HG02623 (cell line): ENCODE measurements at regions not wholly inside any gene's neighbourhood (a gene's known extent, or its start where the extent isn't known, plus 50 kb on each side); places are given as distances from the start of the nearest gene placed in this dataset.
"Not testable (repeated sequence)": the region's sequence is repeated elsewhere in the genome, so short reads cannot be mapped to it uniquely, and the experiment has no call there.

ENCODE experiments used
- ATAC-seq: cut with Tn5 transposase; IDR thresholded peaks from one replicate; pipeline ENCODE4 v1.9.1; 2021; ENCODE audit warnings: moderate library complexity; ENCODE audit not compliant: unreplicated experiment

- ATAC-seq = no peak
Observed at GRCh38 chr2:47295981-47296635, 73.0 kb upstream of the EPCAM start.

GRCh38 chr2:47295131-47295980 is 73.8 kb upstream of the EPCAM start:
- ATAC-seq = no peak

GRCh38 chr2:47293976-47294375 is 75.1 kb upstream of the EPCAM start:
- ATAC-seq = no peak

GRCh38 chr2:47288864-47289263 is 80.2 kb upstream of the EPCAM start:
- ATAC-seq = no peak

GRCh38 chr2:47283659-47284058 is 85.5 kb upstream of the EPCAM start:
- ATAC-seq = no peak

- ATAC-seq = no peak
Observed at GRCh38 chr2:47282621-47283272, 86.4 kb upstream of the EPCAM start.

- not testable (repeated sequence) for ATAC-seq
Observed at GRCh38 chr2:47279525-47279924, 89.6 kb upstream of the EPCAM start.

- no peak for ATAC-seq
Observed at GRCh38 chr2:47277987-47278386, 91.1 kb upstream of the EPCAM start.

GRCh38 chr2:47277187-47277586 is 91.9 kb upstream of the EPCAM start:
- no peak for ATAC-seq

- ATAC-seq = no peak
Observed at GRCh38 chr2:47276061-47276460, 93.0 kb upstream of the EPCAM start.

GRCh38 chr2:47274054-47274782 is 94.9 kb upstream of the EPCAM start:
- ATAC-seq = no peak

GRCh38 chr2:47272905-47273758 is 96.0 kb upstream of the EPCAM start:
- no peak for ATAC-seq

GRCh38 chr2:47272031-47272864 is 95.9 kb upstream of the CALM2 start:
- ATAC-seq = peak; percentile 70

GRCh38 chr2:47271054-47272000 is 95.0 kb upstream of the CALM2 start:
- no peak for ATAC-seq

- no peak for ATAC-seq
Observed at GRCh38 chr2:47270421-47270820, 94.1 kb upstream of the CALM2 start.

- ATAC-seq = no peak
Observed at GRCh38 chr2:47269316-47270232, 93.3 kb upstream of the CALM2 start.

- no peak for ATAC-seq
Observed at GRCh38 chr2:47267711-47268086, 91.4 kb upstream of the CALM2 start.
